ENCODE measurements at regions not wholly inside any gene's neighbourhood (a gene's known extent, or its start where the extent isn't known, plus 50 kb on each side); places are given as distances from the start of the nearest gene placed in this dataset.
"Not testable (repeated sequence)": the region's sequence is repeated elsewhere in the genome, so short reads cannot be mapped to it uniquely, and the experiment has no call there.

DNA sequence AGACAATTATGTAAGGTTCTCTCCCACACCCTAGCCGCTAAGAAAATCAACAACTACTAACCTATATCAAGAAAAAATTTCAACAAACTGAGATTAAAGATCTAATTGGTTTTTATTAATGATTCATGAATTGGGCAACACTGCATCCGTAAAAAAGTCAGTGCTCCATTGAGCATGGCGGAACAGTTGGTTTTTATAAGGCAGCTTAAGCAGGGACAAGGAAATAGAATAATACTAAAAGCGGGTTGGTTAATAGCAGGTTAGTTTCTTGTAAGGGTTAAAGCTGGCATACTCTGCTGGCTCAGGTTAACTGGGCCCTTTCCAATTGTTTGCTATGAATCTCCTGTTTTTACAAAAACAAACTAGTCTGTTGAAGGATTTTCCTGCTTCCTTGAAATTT is 202.3 kb upstream of the RASGEF1B start:
- H3K4me1 ChIP-seq (ENCODE audit: control insufficient read depth in 2 of 2, insufficient read depth in 2 of 2, low read length in 2 of 2): no peaks in the 10 kb centered on the region
- H3K27me3 ChIP-seq (replicated peaks in 1 of 4; ENCODE audit: control extremely low read depth in 1 of 4, control insufficient read depth in 3 of 4, insufficient read depth in 4 of 4, low read length in 3 of 4): no peaks in the 10 kb centered on the region
- ATAC-seq (ENCODE audit: low read depth) (no peak), DNase-seq (no peak)
- no peak overlapping the region for H3K4me3 ChIP-seq (ENCODE audit: control extremely low read depth in 1 of 5, extremely low read depth in 1 of 5, insufficient read depth in 1 of 5, low read depth in 2 of 5, low read length in 4 of 5)
- intact Hi-C loops (cut with micrococcal nuclease): no loop called here
- no peak overlapping the region for H3K4me2 ChIP-seq (replicated peaks; ENCODE audit: low read depth, low read length, poor library complexity, severe bottlenecking)
- no peaks in the 10 kb centered on the region for H3K27me3 Mint-ChIP-seq
- POLR2A ChIA-PET: interaction anchor here (0.6 kb wide), 1 partner anchor 17 kb away, joined by 8 read pairs; no protein-coding TSS in a partner anchor
- H3K79me2 ChIP-seq (ENCODE audit: control insufficient read depth, insufficient read depth, low read length): no peaks in the 10 kb centered on the region
- CTCF ChIA-PET: no interaction called here
- 100% methylated on average over 1 of the region's 4 CpGs for WGBS (ENCODE audit: insufficient coverage)
- no peaks in the 10 kb centered on the region for H3K36me3 ChIP-seq (replicated peaks in 1 of 2; ENCODE audit: control extremely low read depth in 1 of 2, control insufficient read depth in 1 of 2, extremely low read depth in 1 of 2, insufficient read depth in 2 of 2, low read length in 1 of 2)
- H3K4me1 Mint-ChIP-seq: no peaks in the 10 kb centered on the region
- no peak overlapping the region for H3K9ac ChIP-seq (ENCODE audit: low read length)
- no peak overlapping the region for H3K4me3 Mint-ChIP-seq
- no peak overlapping the region for H3K27ac ChIP-seq (ENCODE audit: low read length in 2 of 2)
- no peak for TF ChIP-seq EZH2 (IDR thresholded peaks at IDR 0.05; ENCODE audit: borderline replicate concordance, insufficient read depth, low read depth, low read length, poor library complexity, severe bottlenecking)
- TF ChIP-seq, protein P1, sequence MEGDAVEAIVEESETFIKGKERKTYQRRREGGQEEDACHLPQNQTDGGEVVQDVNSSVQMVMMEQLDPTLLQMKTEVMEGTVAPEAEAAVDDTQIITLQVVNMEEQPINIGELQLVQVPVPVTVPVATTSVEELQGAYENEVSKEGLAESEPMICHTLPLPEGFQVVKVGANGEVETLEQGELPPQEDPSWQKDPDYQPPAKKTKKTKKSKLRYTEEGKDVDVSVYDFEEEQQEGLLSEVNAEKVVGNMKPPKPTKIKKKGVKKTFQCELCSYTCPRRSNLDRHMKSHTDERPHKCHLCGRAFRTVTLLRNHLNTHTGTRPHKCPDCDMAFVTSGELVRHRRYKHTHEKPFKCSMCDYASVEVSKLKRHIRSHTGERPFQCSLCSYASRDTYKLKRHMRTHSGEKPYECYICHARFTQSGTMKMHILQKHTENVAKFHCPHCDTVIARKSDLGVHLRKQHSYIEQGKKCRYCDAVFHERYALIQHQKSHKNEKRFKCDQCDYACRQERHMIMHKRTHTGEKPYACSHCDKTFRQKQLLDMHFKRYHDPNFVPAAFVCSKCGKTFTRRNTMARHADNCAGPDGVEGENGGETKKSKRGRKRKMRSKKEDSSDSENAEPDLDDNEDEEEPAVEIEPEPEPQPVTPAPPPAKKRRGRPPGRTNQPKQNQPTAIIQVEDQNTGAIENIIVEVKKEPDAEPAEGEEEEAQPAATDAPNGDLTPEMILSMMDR (IDR thresholded peaks at IDR 0.05): no peak
- H3K9me3 ChIP-seq (ENCODE audit: control extremely low read depth in 1 of 3, control insufficient read depth in 2 of 3, insufficient read depth in 1 of 3, low read length in 2 of 3): no peaks in the 10 kb centered on the region
- no peak overlapping the region for H3K27ac Mint-ChIP-seq
- H4K20me1 ChIP-seq (ENCODE audit: control insufficient read depth, insufficient read depth, low read length, poor library complexity, severe bottlenecking): no peaks in the 10 kb centered on the region
- no peaks in the 10 kb centered on the region for H3K9me3 Mint-ChIP-seq (ENCODE audit: insufficient read depth)
- H2AFZ ChIP-seq (ENCODE audit: insufficient read depth, low read depth, low read length, poor library complexity, severe bottlenecking): no peak overlapping the region

DNA sequence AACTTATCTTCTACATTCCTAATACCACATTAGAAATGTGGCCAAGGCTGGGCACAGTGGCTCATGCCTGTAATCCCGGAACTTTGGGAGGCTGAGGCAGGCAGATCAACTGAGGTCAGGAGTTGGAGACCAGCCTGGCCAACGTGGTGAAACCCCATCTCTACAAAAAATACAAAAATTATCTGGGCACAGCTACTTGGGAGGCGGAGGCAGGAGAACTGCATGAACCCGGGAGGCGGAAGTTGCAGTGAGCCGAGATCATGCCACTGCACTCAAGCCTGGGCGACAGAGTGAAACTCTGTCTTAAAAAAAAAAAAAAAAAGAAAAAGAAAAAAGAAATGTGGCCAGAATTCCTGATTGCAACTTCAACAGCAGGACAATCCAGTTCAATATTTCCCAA is 196.6 kb upstream of the RASGEF1B start:
- H3K27ac ChIP-seq (ENCODE audit: low read length in 2 of 2); ATAC-seq (ENCODE audit: low read depth); H3K4me2 ChIP-seq (replicated peaks; ENCODE audit: low read depth, low read length, poor library complexity, severe bottlenecking); H3K36me3 ChIP-seq (replicated peaks in 1 of 2; ENCODE audit: control extremely low read depth in 1 of 2, control insufficient read depth in 1 of 2, extremely low read depth in 1 of 2, insufficient read depth in 2 of 2, low read length in 1 of 2); H3K79me2 ChIP-seq (ENCODE audit: control insufficient read depth, insufficient read depth, low read length); intact Hi-C loops (cut with micrococcal nuclease); H3K4me1 ChIP-seq (ENCODE audit: control insufficient read depth in 2 of 2, insufficient read depth in 2 of 2, low read length in 2 of 2); DNase-seq; H4K20me1 ChIP-seq (ENCODE audit: control insufficient read depth, insufficient read depth, low read length, poor library complexity, severe bottlenecking); POLR2A ChIA-PET; H3K9me3 ChIP-seq (ENCODE audit: control extremely low read depth in 1 of 3, control insufficient read depth in 2 of 3, insufficient read depth in 1 of 3, low read length in 2 of 3); CTCF ChIA-PET; H3K9me3 Mint-ChIP-seq (ENCODE audit: insufficient read depth); H3K27me3 ChIP-seq (replicated peaks in 1 of 4; ENCODE audit: control extremely low read depth in 1 of 4, control insufficient read depth in 3 of 4, insufficient read depth in 4 of 4, low read length in 3 of 4); H3K27me3 Mint-ChIP-seq; H3K9ac ChIP-seq (ENCODE audit: low read length); H3K4me3 ChIP-seq (ENCODE audit: control extremely low read depth in 1 of 5, extremely low read depth in 1 of 5, insufficient read depth in 1 of 5, low read depth in 2 of 5, low read length in 4 of 5); H3K4me1 Mint-ChIP-seq; H3K27ac Mint-ChIP-seq; H2AFZ ChIP-seq (ENCODE audit: insufficient read depth, low read depth, low read length, poor library complexity, severe bottlenecking); H3K4me3 Mint-ChIP-seq: not testable (repeated sequence)
- WGBS (ENCODE audit: insufficient coverage): 85% methylated on average over 6 of the region's 7 CpGs
